PFSK-1 (cell line): ENCODE measurements at regions not wholly inside any gene's neighbourhood (a gene's known extent, or its start where the extent isn't known, plus 50 kb on each side); places are given as distances from the start of the nearest gene placed in this dataset.

Experiments used
- FOXP2 ChIP-seq: optimal IDR thresholded peaks from 2 replicates; pipeline ENCODE3; 2011; ENCODE audit warnings: borderline replicate concordance, control low read depth, inconsistent platforms; ENCODE audit not compliant: insufficient read depth; ENCODE audit errors: extremely low read length, extremely low read depth
- POLR2AphosphoS5 ChIP-seq: IDR thresholded peaks from 2 replicates; pipeline ENCODE4 v1.6.1; 2012; ENCODE audit warnings: low read depth, mild to moderate bottlenecking, control low read depth, low read length, moderate library complexity
- SIN3A ChIP-seq: IDR thresholded peaks from 2 replicates; pipeline ENCODE4 v1.6.1; 2012; ENCODE audit warnings: mild to moderate bottlenecking, low read length, moderate library complexity, borderline replicate concordance; ENCODE audit not compliant: insufficient read depth

DNA sequence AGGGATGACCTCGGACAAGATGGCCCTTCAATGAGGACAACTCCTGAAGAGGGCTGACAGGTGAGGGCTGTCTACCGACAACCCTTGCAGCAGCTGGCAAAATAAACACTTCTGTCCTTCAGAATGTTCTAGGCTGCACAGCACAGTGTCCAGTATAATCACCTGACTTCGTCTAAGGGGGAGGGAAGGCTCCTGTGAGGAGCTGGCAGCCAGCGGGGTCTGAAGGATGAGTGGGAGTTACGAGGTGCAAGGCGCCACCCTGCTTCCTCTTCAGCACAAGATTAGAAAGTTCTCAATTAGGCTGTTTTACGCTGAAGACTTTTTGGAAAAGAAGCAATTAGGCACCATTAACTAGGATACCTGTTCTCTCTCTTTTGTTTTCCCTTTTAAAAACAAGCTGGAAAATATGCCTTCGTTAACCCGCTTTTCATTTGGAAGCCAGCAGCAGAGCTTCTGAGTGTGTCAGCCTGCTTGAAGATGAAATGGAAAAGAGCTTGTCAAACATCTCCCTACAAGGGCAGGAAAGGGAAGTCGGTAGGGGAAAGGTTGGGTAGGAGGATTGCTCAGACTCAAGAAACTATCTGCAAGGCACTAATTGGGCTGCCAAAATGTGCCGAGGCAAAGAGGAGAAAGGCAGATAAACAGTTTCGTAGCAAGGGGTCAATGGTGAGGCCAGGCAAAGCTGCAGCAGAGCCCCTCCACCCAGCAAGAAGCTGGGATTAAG lies 592.2 kb upstream of the CADM1 start:
- TF ChIP-seq SIN3A, result no peak
- no peak for TF ChIP-seq FOXP2
- TF ChIP-seq POLR2AphosphoS5, result no peak
